NCI-H748 treated with DMSO at 0.1 percent for 48 hours (cell line): ENCODE measurements at regions not wholly inside any gene's neighbourhood (a gene's known extent, or its start where the extent isn't known, plus 50 kb on each side); places are given as distances from the start of the nearest gene placed in this dataset.
"Not testable (repeated sequence)": the region's sequence is repeated elsewhere in the genome, so short reads cannot be mapped to it uniquely, and the experiment has no call there.

ENCODE experiments used
- DNase-seq: peaks from one replicate; lab custom pipeline; 2025; lab: John Stamatoyannopoulos, UW

DNA sequence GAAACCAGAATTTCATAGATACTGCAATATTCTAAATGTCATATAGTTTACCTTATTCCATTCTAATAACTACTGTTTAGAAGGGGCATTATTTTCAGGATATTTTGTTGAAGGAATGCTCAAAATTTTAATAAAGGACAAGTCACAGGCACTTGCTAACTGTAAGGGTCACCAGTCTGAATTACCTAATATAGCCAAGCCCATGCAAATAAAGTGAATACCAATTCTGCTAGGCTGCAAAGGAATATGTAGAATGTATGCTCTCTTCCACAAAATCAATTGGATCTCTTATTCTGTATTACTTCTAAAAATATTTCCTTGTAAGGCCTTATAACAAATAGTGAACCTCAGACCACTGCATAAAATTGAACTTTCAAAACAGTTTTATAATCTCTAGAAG is 52.3 kb upstream of the FAT4 start:
- DNase-seq, result no peak

DNA sequence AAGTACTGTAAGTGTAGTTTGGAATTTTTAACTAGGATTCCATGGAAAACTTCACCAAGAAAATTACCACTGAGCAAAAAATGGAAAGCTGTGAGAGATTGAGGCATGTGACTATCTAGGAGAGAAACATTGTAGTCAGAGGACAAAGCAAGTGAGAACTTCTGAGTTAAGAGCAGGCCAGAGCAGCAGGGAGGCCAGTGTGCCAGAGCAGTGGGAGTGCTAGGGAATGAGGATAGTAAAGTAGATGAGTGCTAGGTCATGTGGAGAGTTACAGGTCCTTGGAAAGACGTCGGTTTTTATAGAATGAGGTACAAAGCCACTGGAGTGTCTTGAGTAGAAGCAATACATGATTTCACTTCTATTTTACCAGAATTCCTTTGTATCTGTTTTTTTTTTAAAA is 52.7 kb upstream of the FAT4 start:
- DNase-seq, result no peak

DNA sequence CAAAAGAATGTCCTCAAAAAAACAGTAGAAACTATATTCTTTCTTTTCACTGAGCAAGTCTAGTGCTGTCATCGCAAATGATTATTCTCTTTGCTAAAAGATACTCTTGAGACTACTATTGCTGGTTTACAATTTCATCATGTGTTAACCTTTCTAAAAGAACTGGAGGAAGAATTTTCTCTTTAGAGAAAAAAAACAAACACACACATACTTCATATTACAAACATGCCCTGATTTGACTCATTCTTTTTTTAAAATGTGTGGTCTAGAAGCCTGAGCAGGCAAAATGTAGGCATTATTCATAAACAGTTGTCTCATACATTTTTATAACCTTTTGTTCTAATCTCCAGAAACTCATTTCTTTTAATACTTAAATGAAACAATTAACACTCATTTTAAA is 60.6 kb upstream of the FAT4 start:
- no peak for DNase-seq

GRCh38 chr4:125244848-125245450 is 69.8 kb upstream of the FAT4 start:
- peak; percentile 26 for DNase-seq

DNA sequence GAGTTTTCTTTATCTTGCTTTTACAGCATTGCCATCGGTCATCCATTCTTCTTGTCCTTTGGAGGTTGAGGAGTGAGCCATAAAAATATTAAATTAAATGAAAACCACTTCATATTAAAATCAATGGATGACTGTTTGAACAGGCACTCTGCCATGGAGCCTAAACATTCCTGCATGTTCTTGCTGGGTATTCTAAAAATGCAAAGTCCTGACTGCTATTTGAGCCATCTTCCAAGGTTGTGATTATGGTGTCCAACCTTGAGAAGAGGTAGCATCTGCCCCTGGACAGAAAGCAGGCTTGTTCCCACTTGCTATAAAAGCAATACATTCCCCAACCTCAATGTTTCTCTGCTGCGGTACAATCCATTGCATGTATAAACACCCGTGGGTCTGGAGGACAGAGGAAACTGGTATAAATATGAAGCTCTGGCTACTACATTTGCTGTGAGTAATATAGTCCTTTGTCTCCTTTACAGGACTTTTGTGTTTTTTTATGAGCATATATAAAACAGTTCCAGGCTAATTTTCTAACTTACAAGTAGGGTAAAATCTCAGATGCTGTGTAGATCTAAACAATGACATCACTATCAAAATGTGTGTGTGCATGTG is 70.9 kb upstream of the FAT4 start:
- DNase-seq, result no peak

GRCh38 chr4:125235971-125236370 is 78.8 kb upstream of the FAT4 start:
- no peak for DNase-seq

- DNase-seq, result no peak
Observed at GRCh38 chr4:125231661-125232060, 83.1 kb upstream of the FAT4 start.

DNA sequence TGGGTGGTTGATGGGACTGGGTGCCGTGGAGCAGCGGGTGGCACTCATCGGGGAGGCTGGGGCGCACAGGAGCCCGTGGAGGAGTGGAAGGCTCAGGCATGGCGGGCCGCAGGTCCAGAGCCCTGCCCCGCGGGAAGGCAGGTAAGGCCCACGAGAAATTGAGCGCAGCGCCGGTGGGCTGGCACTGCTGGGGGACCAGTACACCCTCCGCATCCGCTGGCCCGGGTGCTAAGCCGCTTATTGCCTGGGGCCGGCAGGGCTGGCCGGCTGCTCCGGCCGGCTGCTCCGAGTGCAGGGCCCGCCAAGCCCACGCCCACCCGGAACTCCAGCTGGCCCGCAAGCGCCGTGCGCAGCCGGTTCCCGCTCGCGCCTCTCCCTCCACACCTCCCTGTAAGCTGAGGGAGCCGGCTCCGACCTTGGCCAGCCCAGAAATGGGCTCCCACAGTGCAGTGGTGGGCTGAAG is 85.1 kb upstream of the FAT4 start:
- DNase-seq, result no peak

DNA sequence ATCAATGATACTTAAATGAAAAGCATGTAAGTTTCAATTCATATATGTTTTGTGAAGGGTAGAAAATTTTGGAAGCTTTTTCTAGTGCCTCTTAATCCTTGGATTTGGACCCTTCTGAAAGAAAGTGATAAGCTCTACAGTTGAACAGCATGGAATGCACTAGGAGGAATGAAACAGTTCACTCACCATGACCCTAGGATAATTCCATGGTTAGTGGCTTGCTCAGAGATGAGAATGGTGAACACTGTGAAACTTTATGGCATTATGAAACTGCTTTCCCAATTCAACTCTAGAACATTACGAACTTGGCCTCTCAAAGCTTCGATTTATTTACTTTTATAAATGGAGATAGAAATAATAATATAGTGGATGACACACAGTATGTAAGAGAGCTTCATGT is 88.9 kb upstream of the FAT4 start:
- no peak for DNase-seq

DNA sequence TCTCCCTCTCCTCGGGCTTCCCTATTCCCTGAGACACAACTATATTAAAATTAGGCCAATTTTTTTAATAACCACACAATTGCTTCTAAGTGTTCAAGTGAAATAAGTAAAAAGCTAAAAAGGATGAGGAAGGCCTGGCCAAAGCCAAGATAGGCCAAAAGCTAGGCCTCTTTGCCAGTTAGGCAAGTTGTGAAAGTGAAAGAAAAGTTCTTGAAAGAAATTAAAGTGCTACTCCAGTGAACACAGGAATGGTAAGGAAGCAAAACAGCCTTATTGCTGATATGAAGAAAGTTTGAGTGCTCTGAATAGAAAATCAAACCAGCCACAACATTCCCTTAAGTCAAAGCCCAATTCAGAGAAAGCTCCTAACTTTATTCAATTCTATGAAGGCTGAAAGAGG is 114.2 kb upstream of the FAT4 start:
- DNase-seq, result no peak

GRCh38 chr4:125198916-125199315 is 115.8 kb upstream of the FAT4 start:
- no peak for DNase-seq

DNA sequence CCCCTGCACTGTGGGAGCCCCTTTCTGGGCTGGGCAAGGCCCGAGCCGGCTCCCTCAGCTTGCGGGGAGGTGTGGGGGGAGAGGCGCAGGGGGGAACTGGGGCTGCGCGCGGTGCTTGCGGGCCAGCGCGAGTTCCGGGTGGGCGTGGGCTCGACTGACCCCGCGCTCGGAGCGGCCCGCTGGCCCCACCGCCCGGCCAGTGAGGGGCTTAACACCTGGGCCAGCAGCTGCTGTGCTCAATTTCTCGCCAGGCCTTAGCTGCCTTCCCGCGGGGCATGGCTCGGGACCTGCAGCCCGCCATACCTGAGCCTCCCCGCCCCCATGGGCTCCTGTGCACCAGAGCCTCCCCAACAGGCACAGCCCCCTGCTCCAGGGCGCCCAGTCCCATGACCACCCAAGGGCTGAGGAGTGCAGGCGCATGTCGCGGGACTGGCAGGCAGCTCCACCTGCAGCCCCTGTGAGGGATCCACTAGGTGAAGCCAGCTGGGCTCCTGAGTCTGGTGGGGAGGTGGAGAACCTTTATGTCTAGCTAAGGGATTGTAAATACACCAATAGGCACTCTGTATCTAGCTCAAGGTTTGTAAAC is 122.8 kb upstream of the FAT4 start:
- DNase-seq, result not testable (repeated sequence)

DNA sequence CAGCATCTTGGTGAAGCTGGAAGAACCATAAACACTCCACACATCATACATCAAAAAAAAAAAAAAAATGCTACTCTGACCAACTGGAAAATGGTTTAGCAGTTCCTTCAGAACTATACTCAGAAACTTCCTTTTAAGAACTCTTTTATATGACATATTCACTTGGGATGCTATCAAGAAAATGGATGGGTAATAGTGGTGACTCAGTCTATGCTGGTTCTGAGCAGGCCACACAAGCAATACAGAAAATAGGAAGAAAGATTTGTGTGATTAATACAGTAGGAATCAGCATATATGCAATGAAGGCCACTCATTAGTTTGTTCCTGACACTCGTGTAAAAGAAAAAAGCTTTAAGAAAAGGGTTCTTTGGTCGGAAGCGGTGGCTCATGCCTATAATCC is 123.5 kb upstream of the FAT4 start:
- DNase-seq, result no peak

DNA sequence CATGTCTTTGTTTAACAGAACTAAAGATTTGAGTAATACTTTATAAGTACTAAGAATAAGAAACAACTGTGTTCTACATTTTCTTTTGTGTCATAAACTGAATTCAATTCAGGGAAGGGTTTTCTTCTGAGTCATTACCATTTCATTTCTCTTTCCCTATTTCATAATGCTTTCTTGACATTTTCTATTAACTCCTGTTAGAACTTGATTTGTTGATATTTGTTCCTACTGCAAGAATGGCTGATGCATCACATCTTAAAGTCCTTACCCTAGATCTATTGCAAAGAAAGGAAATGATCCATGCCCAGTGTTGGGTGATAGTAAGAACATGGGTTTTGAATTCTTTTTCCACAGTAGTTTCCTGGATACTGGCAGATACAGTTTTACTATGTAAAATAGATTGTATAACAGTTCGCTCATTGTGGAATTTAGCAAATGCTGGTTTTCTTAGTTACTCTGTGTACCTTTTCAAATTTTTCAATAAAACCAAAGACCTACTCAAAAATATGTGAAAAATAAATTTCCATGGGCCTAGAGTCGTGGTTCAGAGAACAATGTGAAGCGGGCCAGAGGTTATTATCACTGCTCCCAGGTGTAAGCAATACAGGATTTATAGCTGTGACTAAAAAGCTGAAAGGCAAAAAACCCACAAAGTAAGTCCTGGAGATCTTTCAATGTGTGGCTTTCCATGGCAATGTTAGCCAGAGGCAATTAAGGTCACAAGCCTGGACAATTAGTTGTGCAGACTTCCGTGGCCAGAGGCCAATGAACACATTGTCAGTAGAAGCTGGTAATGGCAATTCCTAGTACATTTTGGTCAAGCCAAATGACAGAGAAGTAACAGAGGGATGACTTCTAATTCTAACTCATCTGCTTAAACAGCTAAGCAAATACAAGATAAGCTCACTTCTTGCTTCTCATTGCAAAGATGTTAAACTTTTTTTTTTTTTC is 127.3 kb upstream of the FAT4 start:
- no peak for DNase-seq

DNA sequence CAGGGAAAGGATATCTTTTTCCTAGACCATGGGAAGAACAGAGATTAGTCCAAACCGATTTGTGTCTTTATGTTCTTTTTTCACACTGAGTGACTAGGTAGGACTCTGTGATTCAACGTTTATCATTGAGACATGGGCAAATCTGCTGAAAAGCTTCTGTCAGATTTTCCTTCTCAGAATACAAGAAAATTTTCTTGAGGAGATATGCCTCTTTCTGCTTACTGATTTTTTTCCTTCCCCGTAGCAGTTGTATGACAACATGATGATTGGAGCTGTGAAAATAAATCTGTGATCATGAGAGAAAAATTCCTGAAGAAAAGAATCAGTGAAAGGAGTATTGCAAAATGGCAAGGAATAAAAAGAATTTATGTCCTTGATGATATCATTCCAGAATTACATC is 130.6 kb upstream of the FAT4 start:
- DNase-seq, result no peak

DNA sequence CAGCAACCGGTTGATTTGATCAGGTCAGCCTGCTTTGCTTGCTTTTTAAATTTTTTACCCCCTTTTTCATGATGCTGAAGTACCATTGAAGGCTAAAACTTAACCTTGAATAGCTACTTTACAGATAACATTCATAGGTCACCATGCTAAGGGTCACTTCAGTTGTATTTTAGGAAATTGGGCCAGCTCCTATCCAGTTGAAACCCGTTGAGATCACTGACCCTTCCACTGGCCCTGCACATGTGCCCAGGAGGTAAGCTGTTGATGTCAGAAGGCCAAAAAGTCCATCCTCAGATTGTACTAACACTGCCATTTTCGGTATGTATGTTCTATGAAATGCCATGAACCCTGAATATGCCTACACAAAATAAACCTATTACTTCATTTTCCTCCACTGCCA is 133.0 kb upstream of the FAT4 start:
- no peak for DNase-seq

DNA sequence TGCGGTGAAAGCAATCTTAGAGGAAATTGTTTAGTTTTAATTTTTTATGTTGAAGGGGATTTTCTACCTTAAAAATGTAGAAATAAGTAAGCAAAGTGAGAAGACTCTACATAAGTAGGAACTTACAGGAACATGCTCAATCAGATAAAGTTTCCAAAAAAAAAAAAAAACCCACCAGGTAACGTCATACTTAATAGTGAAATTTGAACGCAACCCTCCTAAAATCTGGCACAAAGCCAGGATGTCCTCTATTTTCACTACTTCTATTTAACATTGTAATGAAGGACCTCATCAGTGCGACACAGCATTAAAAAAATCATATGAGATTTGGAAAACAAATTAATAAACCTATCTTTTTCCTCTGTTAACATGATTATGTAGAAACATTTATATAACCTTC is 135.0 kb upstream of the FAT4 start:
- DNase-seq, result no peak

DNA sequence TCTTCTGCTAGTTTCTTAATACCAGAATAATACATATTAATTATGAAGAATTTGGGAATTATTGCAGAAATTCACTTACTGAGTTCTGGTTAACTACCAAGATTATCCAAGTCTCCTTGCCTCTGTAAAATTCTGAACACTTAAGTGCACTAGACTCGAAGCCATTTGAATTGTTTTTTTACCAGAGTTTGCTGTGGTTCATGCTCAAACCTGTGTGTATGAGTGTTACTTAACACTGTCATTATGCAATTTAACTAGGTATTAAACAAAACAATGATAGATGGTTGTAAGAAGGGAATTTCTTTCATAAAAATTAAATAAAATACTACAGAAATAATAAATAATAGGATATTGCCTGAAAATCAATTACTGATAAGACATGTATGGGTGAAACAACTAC is 145.6 kb upstream of the FAT4 start:
- no peak for DNase-seq

DNA sequence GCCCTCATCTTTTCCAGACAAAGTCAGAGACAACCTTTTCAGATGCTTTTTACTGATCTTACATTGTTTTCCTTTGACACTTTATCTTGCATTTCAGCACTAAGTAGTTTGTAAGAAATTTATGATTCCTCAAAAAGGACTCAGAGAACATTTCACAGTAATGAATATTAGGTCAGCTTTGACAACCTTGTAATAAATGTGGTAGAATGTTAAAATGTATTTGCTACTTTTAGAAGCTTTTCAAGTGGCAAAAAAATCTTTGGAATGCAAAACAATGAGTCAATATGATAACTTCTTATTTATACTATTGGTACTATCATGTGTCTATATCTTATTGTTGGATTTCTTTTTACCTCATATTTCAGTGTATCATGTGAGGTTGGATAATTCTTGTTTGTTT is 146.2 kb upstream of the FAT4 start:
- no peak for DNase-seq

DNA sequence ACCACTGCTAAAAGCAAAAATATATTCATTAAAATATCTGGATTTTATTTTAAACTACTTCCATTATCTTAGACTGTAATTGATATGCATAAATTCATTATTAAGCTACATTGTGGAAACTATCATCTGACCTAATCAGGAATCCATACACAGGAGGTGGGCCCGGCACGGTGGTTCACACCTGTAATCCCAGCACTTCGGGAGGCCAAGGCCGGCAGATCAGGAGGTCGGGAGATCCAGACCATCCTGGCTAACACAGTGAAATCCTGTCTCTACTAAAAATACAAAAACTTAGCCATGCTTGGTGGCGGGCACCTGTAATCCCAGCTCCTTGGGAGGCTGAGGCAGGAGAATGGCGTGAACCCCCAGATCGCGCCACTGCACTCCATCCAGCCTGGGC is 148.7 kb upstream of the FAT4 start:
- DNase-seq, result not testable (repeated sequence)

- DNase-seq, result no peak
Observed at GRCh38 chr4:125159001-125159400, 155.8 kb upstream of the FAT4 start.

DNA sequence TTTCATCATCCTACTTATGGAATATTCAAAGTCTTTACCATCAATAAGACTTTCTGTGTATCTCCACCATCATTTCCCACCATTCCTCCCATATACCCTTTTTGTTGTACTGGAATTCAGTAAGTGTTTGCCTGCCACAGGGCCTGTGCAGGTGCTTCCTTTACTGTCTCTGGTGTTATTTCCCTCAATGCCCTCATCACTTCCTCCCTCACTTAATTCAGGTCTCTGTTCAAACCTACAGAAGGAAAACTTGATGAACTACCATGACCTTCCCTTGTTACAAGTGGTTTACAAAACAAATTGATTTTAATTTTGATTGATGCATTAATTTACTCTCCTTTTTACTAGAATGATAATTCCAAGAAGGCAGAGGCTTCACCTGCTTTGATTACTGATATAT is 159.5 kb upstream of the FAT4 start:
- DNase-seq, result no peak

DNA sequence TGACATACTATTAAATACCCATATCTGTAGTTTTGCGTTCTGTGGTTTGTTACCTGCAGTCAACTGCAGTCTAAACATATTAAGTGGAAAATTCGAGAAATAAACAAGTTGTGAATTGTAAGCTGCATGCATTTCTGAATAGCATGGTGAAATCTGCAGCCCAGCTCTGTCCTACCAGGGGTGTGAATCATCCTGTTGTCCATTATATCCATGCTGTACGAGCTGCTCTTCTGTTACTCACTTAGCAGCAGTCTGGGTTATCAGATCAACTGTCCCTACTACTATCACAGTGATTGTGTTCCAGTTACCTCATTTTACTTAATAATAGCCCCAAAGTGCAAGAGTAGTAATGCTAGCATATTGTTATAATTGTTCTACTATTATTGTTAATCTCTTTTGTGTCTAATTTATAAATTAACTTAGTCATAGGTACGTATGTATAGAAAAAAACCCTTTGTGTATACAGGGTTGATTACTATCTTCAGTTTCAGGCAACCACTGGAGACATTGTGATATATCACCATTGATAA is 173.7 kb upstream of the FAT4 start:
- no peak for DNase-seq
